HL-60/S4 treated with phorbol 12-myristate 13-acetate at 8.2 ng/mL for 4 days and 3 days (cell line): ENCODE measurements at regions not wholly inside any gene's neighbourhood (a gene's known extent, or its start where the extent isn't known, plus 50 kb on each side); places are given as distances from the start of the nearest gene placed in this dataset.

Experiments
- in situ Hi-C: fragments of 300-500 bp; cut with MboI; formaldehyde crosslinking; loops from 2 replicates; pipeline ENCODE4 v1.15.0; 2022; ENCODE audit warnings: low sequenced_read_pairs

DNA sequence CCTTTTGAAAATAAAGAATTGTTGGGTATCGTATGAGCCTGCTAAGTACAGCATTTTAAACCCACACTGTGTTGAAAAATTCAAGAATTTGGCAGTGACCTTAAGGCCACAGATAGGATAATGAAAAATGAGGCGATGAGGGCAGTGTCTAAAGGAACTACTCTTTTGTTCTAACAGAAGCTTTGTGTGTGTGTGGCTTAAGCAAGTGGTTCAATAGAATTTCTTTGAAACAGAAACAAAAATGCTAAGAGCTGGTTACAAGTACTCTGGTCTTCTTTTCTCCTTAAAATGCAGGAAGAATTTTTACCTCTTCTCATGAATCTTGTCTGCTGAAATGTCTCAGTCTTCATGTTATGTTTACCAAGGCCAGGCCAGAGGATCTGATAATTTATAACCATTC, 279.5 kb downstream of the ZNF536 start:
- in situ Hi-C loops: loop anchor here (25.0 kb wide), 1 partner anchor 889 kb away; no protein-coding TSS in a partner anchor

DNA sequence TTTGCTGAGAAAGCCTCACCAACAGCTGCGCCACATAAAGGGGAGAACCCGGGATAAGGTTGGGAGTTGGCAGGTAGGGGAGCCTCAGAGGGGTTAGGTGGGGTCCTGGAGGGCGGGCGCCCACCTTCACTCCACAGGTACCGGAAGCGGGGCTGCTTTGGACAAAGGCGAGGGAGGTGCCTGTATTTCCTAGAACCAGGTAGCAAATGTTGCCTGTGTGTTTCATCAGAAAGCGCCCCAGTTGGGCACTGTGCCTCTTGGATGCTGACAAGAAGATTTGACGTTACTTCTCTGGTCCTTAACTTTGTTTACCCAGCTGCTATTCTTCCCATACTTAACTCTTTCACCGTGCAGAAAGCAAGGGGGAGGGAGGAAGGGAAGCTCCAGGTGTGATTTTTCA, 278.9 kb downstream of the ZNF536 start:
- in situ Hi-C loops: loop anchor here (25.0 kb wide), 1 partner anchor 889 kb away; no protein-coding TSS in a partner anchor

DNA sequence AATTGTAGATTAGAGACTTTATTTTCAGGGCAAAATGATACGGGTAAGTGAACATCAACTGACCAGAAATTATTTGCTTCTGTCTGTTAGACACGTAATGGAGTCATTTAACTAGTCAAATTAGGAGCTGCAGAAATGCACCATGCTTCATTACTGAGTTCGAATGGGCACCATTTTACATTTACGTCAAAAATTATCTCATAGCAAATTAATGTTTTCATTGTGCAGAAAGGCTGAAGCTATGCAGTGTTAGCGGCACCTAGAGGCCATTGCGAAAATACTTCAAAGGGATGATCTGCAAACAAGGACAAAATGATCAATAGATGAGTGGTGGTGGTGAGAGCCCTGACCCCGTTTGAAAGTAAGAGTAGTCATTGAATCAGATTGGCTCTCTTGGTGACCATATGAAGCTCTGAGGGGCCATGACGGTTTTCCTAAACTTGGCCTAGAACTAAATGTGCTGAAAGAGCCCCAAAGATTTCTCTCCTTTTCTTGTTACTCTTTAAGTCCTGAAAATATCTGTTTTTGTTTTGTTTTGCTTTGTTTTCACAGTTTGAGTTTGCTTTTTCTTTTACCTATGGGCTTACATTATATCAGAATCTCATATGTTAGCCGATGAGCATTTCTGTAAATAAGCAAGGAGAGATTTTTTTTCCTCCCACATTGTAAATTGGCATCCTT, 277.9 kb downstream of the ZNF536 start:
- in situ Hi-C loops: loop anchor here (25.0 kb wide), 1 partner anchor 888 kb away; no protein-coding TSS in a partner anchor

DNA sequence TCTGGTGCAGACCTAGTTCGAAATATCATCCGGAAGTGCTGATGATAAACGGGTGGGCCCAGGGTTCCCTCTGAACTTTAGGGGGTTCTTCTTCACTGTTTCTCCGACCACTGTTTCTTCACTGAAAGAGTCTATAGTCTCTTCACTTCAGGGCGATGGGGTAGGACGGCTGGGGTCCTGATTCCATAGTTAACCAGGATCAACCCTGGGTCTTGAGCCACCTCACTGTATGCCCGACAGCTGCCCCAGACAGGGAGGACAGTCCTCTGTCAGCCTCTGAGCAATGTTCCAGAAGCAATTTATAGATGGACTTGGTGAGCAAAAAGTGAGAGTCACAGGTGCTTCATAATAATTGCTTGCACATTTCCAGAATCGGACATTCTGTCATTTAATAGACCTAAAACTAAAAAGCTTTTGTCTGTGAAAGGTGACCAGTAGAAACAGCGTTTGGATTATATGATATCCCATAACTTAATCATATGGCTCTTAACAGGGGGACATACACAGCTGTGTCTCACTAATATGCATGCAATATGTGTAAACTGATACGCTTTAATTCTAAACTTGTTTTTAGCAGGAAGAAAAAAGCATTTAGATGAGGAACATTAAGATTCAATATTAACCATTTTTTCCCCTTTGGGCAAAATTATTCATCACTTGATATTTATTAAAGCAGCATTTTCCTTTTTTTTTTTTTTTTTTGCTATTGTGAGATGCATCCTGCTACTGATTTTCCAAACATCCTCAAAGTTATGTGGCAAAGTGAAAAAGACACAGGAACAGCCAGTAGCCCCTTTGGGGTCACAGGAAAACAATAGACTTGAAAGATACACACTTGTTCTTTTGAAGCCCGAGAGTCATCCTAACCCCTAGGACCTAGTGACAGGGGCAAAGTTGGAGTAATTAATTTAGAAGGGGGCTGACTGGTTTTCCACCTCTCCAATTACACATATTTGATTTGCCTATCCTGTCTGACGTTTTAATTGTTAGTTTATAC, 277.0 kb downstream of the ZNF536 start:
- in situ Hi-C loops: no loop called here

DNA sequence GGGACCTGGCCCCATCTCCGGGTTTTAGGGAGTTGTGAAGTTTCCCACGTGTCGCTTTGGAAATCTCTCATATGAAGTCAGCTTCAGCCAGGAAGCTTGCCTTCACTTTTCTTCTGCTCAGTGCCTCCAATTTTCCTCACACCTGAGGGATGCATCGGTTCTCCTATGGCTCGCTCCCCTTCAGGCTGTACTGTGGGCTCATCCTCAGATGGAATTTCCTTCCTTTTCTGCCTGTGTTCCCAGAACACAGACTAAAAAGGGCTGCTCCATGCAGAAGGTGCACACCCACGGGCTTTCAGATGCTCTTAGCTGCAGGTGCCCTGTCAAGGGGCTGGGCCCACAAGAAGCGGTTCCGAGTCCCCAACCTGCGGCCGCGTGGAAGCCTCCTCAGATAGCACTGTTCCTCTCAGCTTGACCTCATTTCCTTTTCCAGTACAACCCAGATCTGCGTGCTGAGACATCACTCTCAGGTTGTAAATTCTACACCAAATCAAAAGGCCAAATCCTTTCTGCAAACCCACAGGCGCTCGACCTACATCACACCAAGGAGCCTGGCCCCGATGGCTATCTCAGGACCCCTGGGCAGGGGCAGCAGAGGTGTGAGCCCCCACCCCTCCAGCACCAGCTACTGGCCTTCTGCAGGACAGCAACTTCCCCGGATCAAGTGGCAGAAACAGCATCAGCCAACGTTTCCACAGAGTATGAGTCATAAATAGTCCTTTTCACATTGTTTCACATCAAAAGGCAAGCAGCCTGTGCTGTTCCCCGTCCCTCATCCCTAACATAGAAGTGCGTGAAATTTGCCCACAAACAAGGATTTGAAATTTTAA, 275.9 kb downstream of the ZNF536 start:
- in situ Hi-C loops: no loop called here

DNA sequence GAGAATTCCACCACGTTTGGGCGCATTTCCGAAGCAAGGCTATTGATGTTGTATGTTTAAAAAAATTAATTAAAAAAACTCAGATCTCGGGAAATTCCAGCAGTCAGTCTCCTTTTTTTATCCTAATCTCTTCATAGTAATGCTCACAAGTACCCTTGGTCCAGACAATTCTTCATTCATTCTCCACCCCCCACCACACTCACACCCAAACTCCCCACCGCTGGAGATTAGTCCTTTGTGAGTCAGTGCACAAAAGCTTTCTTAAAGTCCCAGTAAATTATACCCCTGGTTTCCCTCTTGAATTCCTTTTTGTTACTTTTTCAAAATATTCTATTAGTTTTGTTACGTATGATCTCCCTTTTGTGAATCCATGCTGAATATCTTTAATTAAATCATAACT, 274.6 kb downstream of the ZNF536 start:
- in situ Hi-C loops: no loop called here

DNA sequence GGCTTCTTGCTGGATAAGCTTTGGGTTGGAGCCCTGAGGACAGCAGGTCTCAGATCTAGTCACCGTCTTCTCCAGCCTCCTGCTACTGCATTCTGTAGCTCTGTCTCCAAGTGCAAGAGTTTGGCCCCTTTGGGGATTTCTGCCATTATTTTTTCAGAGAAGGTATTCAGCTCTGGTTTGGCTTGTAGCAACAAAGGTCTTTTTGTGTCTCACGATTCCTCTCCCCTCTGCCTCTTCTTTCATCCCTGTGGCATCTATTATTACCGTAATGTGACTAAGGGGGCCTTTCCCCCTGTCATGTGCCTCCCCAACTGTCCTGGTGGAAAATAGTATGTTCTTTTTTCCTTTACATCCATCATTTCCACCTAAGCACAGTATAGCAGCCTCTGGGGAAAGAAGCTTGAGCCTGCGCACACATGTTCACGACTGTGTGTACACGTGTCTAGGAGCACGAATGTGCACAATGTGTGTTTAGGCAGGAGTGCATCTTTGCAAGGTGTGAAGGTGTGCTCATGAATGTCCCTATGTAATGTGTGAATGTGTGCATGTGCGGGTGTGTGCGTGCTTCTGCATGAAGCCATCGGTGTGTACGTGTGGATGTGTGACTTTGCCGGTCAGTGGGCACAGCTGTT, 273.9 kb downstream of the ZNF536 start:
- in situ Hi-C loops: no loop called here

DNA sequence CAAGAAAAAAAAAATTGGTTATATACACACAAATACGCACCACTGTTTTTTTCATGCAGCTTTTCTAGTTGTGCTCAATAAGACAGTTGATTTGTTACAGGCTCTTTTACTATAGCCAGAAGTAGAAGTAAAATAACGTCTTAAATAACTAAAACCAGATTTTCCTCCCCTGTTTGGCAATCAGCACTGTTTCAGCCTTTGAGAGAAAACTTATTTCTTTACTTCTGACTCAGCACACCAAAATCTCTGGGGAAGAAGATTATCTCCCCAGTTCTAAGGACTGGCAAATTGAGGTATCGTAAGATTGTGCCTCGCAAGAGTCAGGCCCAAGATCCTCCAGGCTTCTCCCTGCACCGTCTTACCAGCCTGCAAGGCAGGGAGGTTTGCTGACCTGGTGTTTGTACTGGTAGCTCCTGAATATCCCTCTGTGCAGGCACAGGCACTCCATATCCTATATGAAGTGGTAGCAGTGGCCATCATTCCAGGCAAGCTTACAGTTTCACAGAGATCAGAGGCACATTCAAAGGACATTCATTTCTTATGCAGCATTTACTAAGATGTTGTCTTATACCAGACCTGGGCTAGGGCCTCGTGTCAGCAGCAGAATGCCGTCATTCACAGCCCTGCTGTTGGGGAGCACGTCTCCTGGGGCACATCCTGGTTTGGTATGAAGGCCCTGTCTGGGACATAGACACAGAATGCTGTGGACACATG, 268.2 kb downstream of the ZNF536 start:
- in situ Hi-C loops: no loop called here

DNA sequence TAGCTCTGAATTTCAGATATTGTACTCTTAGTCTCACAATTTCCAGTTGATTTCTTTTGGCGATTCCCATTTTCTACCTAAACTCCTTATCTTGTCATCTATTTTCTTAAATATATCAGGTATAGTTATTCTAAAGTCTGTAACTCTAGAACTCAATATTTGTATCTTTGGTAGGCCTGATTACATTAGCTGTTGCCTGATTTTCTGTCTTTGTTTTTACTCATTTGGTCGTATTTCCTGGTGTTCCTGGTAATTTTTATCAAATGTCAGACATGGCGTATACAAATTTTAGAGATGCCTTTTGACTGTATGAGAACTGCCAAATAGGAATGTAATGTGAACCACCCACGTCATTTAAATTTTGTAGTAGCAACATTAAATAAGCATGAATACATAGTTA, 266.7 kb downstream of the ZNF536 start:
- in situ Hi-C loops: no loop called here

DNA sequence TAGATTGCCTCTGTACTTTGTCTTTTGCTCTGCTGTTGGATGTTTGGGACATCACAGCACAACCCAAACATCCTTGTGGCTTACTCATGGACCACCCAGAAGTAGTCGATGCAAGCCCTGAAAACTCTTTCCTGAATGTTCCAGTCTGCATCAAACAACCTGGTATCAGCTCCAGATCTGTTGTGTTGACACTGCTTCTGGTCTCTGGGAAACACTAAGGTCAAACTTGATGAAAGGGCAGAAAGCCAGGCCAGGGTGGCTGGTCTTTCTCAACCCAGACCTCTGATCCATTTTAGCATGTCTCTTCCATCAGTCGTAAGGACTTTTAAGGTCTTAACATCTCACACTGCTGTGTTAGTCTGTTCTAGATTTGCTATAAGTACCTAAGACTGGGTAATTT, 265.7 kb downstream of the ZNF536 start:
- in situ Hi-C loops: no loop called here

DNA sequence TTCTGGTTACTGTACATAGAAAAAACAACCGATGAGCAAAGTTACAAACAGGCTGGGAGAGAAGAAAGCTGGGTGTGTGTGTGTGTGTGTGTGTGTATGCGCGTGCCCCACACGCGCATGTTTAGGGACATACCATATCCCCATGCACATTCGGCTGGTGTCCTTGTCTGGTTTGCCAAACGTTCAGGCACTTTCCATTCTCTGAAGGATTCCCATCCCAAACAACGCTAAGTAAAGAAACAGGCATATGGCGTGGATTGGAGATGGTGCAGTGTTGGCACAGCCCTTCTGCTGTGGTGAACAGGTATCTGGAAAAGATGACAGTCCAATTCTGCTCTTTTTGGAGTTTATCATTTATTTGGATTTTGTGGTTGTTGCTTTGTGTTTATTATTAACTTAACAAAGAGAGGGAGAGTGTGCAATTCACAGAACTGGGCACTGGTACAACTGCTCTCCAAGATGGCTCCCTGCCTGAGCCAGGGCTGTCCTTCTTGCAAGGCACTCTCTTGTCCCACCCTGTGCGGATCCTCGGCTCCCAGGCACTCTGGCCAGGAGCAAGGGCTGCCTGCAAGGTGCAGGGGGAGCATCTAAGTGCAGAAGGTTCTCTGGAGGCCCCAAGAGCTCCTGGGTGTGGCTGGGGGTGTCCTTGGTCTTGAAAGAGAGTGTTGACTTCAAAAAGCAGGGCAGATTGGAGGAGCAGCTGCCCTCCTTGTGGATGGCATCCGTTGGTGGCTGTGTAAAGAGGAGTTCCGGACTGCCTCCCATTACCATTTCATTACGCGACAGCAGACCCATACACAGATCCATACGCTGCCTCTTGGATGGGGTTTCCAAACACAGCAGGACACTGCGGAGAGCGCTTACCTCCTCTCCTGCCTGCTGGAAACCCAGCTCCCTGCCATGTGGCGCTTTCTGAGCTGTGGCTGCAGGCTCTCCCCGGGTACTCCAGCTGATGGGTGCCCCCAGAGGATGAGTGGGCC, 263.1 kb downstream of the ZNF536 start:
- in situ Hi-C loops: no loop called here

DNA sequence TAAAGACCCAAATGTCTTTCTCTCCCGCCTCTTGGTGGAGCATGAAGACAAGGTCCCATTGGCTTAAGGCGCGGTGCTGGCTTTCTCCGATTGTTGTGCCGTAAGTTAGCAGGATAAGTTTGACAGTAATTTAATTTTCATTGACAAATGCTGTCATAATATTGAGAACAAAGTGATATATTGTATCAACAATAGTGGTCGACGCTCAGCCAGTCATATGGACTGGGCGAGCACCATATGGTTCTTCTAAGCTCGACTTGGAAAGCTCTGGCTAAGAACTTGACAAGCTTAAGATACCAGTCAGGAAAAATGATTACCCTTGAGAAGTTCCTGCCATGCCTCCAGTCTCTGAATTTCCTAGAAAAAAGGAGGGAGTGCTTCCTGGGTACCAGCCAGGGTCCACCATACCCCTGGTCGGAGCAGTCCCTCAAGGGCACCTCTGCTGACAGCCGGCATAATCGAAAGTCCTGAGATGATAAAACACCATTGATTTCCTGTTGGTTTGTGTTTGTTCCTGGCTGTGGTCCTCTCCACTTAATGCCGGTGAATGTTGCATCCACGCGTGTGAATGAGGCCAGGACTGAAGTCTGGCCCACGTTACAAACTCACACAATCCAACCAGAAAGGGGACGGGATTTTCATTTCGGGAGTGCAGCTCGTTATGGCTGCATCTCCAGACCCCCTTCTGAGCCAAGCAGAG, 262.1 kb downstream of the ZNF536 start:
- in situ Hi-C loops: no loop called here

DNA sequence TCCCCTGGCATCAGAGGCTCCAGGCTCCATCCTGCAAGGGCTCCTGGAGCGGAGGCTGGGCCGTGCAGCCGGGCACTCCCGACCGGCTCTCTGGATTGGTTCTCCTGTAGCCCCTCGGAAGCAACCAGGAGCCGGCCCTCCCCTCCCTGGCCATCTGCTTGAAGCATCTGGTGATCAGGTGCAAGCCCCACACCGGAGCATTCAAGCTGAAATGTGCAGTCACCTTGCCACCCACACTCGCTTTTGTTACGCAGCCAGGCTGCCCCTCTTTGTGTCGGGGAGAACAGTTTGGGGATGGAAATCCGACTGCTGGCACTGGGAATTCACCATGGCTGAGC, 258.8 kb downstream of the ZNF536 start:
- in situ Hi-C loops: no loop called here

DNA sequence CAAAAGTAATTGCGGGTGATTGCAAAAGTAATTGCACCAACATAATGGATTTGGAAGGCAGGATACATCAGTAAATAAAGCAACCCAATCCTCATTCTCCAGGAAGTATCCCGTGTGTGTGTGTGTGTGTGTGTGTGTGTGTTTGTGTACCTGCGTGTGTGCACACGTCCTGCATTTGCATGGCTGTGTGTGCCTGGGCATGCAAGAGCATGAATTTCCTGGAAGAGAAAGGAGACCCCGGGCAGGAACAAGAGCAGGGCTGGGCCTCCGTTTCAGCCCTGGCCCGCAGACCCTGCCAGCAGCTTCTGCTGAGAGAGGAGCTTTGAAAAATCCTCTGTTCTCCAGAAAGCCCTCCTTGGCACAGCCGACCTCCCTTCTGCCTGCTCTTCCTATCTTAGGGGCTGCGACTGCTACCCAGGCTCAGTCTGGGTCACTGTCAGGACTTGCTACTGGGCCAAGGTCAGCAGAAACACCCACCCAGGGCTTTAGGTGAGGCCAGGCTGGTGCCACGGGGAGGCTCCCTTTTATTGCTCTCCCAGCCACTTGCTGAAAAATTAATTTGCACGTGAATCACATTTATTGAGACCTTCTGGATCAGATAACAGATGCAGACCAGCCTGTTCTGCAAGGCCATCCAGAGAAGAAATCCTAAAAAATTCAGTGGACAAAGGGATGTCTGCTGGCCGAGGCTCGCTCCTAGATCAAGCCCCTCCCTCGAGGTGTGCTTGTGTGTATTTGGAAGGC, 258.3 kb downstream of the ZNF536 start:
- in situ Hi-C loops: no loop called here

DNA sequence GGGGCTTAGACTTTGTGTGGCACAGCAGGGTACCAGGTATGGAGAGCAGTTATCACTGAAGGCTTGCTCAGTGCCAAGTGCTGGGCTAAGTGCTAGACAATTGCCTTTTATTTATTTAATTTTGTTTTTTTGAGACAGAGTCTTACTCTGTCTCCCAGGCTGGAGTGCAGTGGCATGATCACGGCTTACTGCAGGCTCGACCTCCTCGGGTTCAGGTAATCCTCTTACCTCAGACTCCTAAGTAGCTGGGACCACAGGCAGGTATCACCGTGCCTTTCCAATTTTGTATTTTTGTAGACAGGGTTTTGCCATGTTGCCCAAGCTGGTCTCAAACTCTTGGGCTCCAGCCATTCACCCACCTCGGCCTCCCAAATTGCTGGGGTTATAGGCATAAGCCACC, 256.9 kb downstream of the ZNF536 start:
- in situ Hi-C loops: no loop called here

DNA sequence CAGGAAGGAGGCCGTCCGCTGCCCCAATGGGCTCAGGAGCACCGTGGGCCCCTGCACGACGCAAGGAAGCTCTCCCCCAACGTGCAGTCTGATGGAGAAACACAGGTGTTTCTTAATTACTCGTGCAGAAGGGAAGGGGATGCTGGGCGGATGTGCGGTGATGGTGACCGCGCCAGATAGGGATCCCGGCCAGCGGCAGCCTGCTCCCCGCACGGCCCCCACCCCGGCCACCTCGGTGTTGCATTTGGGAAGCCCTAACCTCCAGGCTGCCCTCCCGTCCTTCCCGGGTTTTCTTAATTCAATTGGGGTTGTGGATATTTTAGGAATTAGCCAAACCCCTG, 254.4 kb downstream of the ZNF536 start:
- in situ Hi-C loops: no loop called here

DNA sequence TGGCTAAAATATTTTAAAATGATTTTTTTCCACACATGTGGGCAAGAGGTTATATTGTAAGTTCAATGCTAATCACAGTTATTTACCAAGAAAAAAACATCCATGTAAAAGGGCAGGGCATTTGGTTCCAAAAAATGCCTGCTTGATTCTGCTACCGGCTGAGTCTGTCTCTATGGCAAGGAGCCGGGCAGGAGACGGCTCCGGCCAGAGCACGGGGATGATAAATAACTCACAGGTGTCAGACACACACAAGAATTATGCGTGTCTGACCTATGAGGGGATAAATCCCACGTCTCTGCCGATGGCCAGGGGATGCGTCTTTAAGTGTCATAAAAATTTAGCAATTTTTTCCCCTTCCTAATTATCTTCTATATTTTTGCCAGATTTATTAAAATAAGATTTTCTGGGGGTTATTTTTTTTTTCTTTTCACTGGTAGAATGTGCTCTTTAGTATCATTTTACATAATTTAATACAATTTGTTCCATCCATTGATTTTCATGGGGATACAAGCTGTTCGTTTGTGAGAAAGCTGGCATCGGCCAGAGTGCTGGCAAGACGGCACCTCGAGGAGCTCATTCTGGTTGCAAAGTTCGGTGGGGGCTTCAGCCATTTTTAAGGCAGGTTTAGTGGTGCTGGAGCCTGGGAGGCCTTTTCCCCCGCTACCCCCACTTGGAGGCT, 253.9 kb downstream of the ZNF536 start:
- in situ Hi-C loops: no loop called here
